Stimulated activated CD8-positive, alpha-beta memory T cell treated with anti-CD3 and anti-CD28 coated beads, Interleukin-4, amount 100 ng/mL, for 48 hours (primary cell): ENCODE measurements at regions not wholly inside any gene's neighbourhood (a gene's known extent, or its start where the extent isn't known, plus 50 kb on each side); places are given as distances from the start of the nearest gene placed in this dataset.
"Not testable (repeated sequence)": the region's sequence is repeated elsewhere in the genome, so short reads cannot be mapped to it uniquely, and the experiment has no call there.

Experiments used
- DNase-seq: peaks from one replicate; pipeline ENCODE4 v3.0.0-alpha.2; 2020

DNA sequence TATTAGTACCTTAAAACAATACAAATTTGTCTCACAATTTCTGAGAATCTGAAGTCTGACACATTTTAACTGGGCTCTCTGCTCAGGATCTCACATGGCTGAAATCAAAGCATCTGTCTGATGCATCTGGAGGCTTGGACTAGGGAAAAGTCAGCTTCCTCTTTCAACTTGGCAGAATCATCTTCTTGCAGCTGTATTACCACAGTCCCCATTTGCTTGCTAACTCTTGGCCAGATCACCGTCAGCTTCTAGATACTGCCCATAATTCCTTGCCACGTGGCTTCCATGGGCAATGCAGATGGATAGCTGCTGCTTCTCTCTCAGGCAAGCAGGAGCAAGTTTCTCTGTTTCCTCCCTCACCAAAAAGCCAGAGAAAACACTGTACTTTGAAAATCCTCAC is 1106.4 kb upstream of the CITED2 start:
- no peak for DNase-seq

DNA sequence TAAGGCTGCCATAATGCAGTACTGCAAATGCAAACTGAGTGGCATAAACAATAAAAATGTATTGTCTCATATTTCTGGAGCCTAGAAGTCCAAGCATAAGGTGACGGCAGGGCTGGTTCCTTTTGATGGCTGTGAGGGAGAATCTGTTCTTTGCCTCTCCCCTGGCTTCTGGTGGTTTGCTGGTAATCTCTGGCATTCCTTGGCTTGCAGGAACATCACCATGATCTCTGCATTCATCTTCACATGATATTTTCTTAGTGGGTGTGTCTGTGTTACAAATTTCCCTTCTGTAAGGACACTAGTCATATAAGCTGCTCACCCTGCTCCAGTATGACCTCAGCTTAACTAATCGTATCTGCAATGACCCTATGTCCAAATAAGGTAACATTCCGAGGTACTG is 1104.2 kb upstream of the CITED2 start:
- no peak for DNase-seq

GRCh38 chr6:140475086-140475485 is 1100.6 kb upstream of the CITED2 start:
- no peak for DNase-seq

DNA sequence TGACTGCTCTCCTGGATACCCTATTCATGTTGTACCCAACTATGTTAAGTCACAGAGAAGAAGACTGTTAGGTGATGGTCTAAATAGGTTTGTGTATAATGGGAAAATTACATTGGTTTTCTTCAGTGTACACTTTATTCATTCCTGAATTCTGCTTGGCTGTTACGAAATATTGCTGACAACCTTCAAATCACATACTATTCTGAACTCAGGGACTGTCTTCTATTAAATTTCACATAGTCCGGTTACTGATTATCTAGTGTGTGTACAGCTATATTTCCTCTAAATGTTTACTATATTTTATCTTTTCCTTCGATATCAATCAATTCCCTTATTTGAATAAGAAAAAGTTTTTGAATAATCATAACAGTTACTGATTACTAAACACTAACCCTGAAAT is 1090.3 kb upstream of the CITED2 start:
- DNase-seq, result no peak

GRCh38 chr6:140463312-140463710 is 1088.9 kb upstream of the CITED2 start:
- DNase-seq, result no peak

DNA sequence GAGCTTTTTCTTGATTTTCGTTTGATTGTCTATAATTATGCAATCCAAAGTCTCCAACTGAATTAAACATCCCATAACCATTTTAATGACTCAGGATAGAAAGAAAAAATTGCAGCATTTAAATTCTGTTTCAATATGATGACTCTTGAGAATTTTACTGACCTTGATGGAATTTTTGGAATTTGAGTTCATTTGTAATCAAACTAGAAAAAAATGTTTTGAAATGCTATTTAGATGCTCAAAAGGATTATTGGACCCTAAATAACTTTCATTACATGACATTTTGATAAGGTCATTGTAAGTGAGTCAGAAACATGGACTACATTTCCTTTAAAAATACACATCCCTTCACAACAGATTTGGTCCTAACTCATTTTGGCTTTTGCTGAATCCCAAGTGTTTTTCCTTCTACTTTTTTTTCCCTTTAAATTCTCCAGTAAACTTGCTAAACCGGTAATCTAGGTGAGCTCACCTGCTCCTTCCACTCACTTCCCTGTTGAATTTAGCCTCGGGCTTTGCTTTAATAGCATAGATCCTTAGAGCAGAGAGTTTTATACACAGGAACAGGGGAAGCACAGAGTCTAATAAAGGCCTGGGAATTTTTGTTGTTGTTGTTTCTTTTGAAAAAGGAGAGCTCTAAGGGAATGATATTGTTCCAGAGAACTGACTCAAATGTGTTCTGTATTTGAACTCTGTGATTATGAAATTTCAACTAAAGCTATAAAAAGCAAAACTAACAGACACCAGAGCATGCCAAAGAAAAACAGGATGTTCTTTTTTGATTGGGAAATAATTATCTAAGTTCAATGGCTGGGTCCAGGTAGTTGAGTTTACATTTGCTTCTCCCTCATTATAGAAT is 1088.2 kb upstream of the CITED2 start:
- DNase-seq, result no peak

DNA sequence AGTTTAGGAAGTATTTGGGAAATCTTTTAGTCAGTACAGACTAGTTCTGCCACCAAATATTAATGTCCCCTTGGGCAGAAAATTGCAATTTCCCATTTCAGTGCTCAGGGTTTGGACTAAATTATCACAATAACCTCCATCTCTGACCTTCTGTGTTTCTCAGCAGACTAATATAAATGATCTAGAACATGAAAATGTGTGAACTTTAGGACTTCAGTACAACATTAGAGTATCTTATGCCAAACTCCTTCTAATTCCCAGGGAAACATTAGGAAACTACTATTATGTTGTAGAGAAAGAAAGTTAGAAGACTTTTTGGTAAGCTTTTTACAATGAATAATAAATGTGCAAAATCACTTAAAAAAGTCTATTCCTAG is 1087.6 kb upstream of the CITED2 start:
- DNase-seq, result no peak

DNA sequence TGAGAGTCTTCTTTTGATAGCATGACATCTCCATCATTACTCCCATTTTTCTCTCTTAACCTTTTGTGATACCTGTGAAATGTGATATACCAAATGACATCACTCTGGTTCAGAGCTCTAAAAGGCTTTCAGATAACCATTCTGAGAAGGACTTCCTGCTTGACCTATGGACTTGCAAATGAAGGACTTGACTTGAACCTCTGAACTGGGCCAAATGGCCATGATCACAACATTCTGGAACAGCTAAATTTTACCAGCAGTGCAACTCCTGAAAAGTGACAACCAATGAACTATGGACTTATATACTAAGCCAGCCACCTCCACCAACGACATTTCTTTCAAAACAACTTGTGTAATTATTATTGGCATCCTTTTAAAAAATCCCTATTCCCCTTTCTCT is 1085.8 kb upstream of the CITED2 start:
- no peak for DNase-seq

DNA sequence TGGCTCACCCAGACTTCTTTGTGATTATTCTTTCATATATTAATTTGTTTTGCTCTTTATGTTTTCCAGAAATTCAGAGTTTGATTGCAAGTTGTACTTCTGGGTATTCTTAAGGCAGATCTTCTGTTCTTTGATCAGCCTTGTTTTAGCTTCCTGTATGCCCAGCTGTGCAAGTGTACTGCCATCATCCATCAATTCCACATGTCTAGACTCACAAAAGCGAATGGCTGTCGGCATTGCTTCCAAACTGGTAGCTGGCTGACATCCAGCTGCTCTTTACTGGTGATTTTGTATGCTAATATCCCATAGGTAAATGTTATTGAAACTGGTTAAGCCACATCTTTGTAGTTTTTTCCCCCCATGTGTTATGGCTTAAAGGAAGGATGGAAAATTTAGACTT is 1084.8 kb upstream of the CITED2 start:
- no peak for DNase-seq

DNA sequence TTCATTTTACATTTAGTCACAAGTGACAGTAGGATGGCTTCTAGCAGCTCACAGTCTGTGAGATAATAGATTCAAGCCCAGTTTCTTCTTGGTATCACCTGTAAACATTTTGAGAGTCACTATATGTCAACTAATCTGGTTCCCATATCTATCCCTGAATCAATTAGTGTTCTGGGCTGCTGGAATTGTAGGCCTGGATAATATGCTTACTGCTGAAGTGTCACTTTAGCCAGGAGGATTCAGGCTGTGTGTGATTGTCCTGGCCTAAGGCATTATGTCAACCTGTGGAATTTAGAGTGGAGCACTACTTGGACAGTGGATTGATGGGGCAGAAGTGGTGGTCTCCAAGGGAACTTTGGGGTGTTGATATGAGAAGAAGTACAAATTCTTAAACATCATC is 1071.8 kb upstream of the CITED2 start:
- DNase-seq, result no peak

DNA sequence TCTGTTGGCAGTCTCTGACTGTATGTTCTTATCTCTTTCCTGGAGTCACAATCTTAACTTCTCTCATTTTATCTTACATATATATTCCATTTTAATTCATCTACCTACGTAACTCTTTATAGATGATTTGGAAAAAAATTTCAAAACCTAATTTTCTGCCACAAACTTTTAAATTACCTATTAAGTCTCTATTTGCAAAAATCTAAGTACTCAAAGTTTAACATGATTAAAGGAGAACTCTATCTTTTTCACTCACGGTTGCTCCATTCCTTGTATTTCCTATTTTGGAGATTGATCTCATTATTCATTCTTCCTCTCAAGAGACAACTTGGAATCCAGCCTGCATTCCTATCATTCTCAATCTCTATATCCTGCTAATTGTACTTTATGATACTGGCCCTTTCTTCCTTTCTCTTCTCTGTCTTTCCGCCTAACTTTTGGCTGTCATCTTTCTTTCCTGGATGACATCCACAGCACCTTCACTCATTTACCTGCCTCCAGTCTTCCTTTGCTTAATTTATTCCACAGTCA is 1071.1 kb upstream of the CITED2 start:
- no peak for DNase-seq

DNA sequence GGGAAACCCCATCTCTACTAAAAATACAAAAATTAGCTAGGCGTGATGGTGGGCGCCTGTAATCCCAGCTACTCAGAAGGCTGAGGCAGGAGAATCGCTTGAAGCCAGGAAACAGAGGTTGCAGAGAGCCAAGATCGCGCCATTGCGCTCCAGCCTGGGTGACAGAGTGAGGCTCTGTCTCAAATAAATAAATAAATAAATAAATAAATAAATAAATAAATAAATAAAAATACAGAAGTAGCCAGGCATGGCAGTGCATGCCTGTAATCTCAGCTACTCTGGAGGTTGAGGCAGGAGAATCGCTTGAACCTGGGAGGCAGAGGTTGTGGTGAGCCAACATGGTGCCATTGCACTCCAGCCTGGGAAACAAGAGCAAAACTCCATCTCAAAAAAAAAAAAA is 1068.7 kb upstream of the CITED2 start:
- not testable (repeated sequence) for DNase-seq

- no peak for DNase-seq
These were observed 1066.8 kb upstream of the CITED2 start for GRCh38 chr6:140441256-140441655.

DNA sequence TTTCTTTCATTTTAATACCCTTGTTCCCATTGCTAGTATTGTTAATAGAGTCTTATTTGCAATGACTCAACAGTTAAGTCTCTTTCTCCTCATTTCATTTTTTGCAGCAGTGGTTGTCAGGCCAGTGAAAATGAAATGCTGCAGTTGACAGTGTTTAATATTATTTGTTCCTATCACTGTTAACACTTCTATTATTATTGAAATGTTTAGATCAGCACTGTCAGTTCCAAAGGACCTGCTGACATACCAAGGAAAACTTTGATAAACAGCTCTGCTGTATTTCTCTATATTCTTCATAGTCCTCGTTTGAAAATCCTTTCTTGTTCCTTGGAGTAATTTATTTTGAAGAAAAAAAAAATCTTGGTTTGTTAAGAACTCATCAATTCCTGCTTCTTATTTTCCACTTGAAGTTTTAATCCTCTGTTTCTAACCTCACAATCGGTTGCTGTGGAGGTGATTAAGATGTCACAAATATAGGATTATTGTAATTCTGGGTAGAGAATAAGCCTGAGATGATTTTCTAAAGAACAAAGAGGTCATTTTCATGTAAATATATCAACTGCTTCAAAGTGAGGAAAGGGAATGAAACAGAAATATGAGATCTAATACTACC is 1065.9 kb upstream of the CITED2 start:
- no peak for DNase-seq

- DNase-seq, result no peak
These were observed 1063.9 kb upstream of the CITED2 start for GRCh38 chr6:140438346-140438735.

DNA sequence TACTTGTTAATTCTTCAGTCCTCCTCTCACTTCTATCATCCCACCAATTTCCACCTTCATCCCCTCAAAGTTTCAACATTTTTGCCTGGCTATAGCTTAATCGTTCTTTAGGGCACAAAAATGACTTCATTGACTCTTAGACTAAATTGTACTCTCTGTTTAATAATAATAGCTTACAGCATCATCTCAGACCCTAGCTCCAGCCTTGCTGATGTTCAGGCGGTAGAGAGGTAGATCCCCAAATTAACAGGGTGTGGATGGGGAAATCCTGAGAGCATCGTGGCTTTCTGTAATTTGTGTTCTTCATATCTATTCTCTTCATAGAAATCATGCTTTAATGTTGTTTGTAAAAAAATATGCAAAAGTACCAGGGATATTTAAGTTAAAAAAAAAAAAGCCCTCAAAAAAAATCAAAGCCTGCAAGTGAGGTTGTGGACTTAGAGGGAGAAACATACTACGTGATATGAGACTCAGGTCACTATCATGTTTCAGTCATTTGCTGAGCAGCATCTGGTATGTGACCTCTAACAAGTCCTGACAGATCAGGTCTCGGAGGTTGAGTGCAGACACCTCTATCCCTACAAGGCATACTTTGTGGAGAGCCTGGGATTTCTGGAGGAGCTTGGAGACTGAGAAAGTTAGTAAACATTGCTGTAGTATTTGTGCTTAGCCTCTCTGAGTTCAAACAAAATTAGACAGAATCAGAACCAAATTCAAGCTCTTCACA is 1063.3 kb upstream of the CITED2 start:
- no peak for DNase-seq

DNA sequence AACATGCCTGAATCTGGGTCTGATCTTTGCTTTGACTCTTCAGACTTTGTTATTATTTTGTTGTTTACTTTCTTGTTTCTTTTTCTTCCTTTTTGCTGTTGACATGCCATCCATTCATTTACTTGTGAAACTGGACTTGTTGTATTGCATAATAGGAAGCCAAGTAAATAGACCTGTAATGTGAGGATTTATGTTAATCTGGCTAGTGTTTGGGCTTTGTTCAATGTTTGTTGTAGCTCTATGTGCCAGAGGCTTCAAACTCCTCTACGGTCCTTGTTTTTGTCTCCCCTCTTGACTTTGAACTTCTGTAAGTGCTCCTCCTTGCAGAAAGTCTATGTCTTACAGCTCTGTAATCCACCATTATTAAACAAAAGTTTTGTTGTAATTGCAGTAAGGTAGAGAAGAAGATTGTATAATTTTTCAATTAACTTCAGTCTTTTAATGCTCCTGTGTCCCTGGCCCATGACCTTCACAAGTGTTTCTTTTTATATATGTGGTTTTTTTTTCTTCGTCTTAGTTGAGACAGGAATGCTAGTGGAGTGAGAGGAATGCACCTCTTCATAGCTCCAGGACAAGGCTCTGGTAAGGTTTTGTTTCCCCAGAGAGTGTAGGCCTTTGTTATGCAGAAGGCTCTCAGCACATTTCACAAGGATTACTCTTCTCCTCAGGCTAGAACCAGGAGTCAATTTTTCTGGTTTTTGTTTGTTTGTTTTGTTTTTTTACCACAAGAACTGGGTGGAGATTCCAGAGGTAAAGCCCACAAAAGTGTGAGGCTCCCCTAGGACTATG is 1061.8 kb upstream of the CITED2 start:
- DNase-seq, result no peak

DNA sequence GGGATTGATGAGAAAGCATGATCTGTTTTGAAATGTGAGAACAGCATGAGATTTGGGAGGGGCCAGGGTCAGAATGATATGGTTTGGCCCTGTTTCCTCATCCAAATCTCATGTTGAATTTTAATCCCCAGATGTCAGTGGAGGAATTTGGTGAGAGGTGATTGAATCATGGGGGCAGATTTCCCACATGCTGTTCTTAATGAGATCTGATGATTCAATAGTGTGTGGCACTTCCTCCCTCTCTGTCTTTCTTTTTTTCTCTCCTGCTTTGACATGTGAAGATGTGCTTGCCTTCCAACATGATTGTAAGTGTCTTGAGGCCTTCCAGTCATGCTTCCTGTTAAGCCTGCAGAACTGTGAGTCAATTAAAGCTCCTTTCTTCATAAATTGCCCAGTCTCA is 1060.3 kb upstream of the CITED2 start:
- no peak for DNase-seq

- DNase-seq, result no peak
These were observed 1058.6 kb upstream of the CITED2 start for GRCh38 chr6:140433072-140433471.

GRCh38 chr6:140427842-140428241 is 1053.4 kb upstream of the CITED2 start:
- no peak for DNase-seq

DNA sequence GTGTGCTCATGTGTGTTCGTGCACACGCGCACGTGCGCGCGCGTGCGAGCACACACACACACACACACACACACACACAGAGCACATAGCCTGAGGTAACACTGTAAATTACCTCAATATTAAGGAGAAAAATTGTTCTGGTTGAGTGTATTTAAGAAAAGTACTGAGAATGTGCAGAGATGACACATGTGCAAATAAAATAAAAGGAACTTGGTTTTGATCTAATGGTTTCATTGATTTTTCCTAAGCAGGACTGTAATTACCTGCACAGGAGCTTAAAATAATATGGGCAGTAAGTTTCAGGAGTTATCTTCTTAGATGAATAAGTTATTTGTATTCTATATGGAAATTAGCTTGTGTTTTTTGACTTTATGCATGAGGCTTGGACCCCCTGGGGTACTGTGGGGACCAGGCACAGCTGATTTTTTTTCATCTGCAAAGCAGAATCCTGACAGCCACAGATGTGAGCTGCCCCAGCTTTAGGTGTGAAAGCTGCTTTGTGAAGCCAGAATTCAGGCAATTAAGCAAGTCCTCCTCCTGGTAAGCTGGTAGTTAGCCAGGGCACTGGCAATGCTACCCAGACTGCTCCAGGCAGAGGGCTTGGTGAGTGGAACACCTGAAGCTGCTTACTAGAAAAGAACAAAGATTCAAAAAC is 1040.6 kb upstream of the CITED2 start:
- DNase-seq, result no peak

DNA sequence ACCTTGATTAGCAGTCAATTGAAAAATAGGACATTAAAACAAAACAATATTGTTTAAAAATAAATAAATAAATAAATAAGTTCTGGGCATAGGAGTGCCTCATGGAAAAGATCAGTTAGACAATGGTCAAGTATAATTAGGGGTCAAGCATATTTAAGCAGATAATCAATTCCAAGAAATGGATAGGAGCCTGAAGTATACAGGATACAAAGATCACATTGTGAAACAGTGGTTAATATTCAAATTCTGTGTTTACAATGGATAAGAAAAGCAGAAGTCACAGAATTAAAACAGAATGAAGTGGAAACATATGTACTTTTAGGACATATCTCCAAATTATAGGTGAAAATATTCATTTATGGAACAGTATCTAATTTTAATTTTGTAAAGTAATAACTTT is 1028.6 kb upstream of the CITED2 start:
- DNase-seq, result no peak
